HUDEP-2 (cell line): ENCODE measurements at regions not wholly inside any gene's neighbourhood (a gene's known extent, or its start where the extent isn't known, plus 50 kb on each side); places are given as distances from the start of the nearest gene placed in this dataset.
A peak's percentile ranks its signal among the peaks of the same experiment; 100 is the strongest.
"Not testable (repeated sequence)": the region's sequence is repeated elsewhere in the genome, so short reads cannot be mapped to it uniquely, and the experiment has no call there.

Experiments
- DNase-seq, 76 experiments: peaks; one replicate each; lab custom pipeline; 2025; ENCODE audit not compliant: unreplicated experiment in 76 of 76; lab: John Stamatoyannopoulos, UW

DNA sequence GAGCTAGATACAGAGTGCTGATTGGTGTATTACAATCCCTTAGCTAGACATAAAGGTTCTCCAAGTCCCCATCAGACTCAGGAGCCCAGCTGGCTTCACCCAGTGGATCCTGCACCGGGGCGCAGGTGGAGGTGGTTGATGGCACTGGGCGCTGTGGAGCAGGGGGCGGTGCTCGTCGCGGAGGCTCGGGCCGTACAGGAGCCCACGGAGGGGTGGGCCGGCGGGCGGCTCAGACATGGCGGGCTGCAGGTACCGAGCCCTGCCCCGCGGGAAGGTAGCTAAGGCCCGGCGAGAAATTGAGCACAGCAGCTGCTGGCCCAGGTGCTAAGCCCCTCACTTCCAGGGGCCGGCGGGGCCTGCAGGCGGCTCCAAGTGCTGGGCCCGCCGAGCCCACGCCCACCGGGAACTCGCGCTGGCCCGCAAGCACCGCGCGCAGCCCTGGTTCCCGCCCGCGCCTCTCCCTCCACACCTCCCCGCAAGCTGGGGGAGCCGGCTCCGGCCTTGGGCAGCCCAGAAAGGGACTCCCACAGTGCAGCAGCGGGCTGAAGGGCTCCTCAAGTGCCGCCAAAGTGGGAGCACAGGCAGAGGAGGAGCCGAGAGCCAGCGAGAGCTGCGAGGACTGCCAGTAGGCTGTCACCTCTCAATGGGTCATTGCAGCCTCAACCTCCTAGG lies 96.4 kb upstream of the MYO10 start:
- DNase-seq: not testable (repeated sequence)

DNA sequence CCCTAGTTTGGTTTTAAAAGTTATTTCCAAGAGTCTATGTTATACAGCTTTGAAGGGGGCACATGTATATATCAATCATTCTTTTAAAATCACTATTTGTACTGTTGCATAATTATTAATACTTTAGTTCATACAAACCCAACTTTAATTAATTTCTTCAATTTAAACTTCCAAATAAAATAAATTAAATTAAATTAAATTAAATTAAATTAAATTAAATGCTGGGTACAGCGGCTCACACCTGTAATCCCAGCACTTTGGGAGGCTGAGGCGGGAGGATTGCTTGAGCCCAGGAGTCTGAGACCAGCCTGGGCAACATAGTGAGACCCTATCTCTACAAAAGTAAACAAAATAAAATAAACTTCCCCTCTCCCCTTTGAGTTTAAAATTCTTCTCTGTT lies 98.9 kb upstream of the MYO10 start:
- DNase-seq: not testable (repeated sequence)

- DNase-seq: no peak
Measured at GRCh38 chr5:17037751-17038150, 101.7 kb upstream of the MYO10 start.

DNA sequence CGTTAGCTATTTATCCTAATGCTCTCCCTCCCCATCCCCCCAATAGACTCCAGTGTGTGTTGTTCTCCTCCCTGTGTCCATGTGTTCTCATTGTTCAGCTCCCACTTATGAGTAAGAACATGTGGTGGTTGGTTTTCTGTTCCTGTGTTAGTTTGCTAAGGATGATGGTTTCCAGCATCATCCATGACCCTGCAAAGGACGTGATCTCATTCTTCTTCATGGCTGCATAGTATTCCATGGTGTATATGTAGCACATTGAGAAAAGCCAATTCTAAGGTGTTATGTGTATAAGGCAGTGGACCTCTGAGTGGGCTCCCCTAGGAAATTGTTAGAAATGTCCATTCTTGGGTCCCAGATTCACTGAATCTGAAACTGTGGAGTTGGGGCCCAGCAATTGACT lies 103.1 kb upstream of the MYO10 start:
- DNase-seq: no peak

- DNase-seq: no peak
Measured at GRCh38 chr5:17042041-17042440, 106.0 kb upstream of the MYO10 start.

GRCh38 chr5:17046320-17046719 lies 110.2 kb upstream of the MYO10 start:
- no peak for DNase-seq

GRCh38 chr5:17050236-17050635 lies 114.1 kb upstream of the MYO10 start:
- DNase-seq: no peak

- no peak for DNase-seq
Measured at GRCh38 chr5:17054911-17055310, 118.8 kb upstream of the MYO10 start.

DNA sequence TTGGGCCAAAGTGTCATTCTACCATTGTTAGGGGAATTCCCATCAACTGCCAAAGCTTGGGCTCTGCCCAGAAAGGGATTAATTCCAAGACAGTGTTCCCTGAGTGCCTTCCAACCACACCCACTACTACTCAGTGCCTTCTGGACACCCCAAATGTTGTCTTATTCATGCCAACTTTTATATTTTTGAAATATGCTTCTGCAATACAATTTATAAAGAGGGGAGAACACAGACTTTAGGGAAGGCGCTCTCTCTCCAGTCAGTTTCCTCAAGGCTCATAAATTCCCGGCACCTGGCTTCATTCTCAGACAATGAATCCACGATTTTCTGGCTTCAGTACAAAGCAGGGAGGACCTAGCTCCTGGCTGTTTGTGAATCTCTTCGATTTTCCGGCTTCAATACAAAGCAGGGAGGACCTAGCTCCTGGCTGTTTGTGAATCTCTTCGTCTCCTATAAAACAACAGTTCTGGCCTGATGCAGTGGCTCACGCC lies 120.1 kb upstream of the MYO10 start:
- no peak for DNase-seq

GRCh38 chr5:17058438-17058837 lies 122.3 kb upstream of the MYO10 start:
- DNase-seq: no peak

DNA sequence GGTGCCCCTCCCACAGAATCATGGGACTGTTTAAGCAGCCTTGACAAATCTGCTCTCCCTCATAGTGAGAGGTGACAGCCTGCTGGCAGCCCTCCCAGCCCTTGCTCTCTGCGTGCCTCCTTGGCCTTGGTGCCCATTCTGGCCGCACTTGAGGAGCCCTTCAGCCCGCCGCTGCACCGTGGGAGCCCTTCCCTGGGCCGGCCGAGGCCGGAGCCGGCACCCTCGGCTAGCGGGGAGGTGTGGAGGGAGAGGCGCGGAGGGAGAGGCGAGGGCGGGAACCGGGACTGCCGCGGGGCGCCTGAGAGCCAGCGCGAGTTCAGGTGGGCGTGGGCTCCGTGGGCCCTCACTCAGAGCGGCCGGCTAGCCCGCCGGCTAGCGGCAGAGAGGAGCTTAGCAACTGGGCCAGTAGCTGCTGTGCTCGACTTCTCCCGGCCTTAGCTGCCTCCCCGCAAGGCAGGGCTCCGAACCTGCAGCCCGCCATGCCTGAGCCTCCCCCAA lies 125.9 kb upstream of the MYO10 start:
- DNase-seq: no peak

GRCh38 chr5:17062741-17063140 lies 126.7 kb upstream of the MYO10 start:
- DNase-seq: not testable (repeated sequence)

- no peak for DNase-seq
Measured at GRCh38 chr5:17064241-17064640, 128.2 kb upstream of the MYO10 start.

DNA sequence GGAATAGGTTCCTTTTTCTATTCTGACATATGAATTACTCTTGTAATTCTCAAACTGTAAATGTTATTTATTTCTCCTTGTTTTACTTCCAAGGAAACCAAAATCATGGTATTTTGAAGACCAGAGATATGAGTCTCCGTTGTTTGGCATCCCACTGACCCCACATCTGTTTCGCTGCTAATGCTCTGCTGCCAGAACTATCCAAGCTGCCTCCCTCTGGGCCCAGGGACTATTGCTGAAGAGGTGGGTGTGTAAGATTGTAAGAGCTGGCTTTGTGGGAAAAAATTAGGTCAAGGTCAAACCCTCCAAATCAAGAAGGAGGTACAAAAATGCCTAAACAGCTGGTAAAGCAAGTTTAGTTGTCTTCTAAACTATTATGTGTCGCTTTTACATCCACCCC lies 129.4 kb upstream of the MYO10 start:
- no peak for DNase-seq

DNA sequence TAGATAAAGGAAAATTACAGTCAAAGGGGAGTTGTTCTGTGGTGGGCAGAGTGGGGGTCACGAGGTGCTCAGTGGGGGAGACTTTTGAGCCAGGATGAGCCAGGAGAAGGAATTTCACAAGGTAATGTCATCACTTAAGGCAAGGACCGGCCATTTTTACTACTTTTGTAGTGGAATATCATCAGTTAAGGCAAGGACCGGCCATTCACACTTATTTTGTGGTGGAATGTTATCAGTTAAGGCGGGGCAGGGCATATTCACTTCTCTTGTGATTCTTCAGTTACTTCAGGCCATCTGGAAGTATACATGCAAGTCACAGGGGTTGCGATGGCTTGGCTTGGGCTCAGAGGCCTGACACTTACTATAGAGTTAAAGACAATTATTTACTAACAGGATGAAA lies 129.9 kb upstream of the MYO10 start:
- not testable (repeated sequence) for DNase-seq

GRCh38 chr5:17067657-17068392 lies 131.7 kb upstream of the MYO10 start:
- no peak for DNase-seq

DNA sequence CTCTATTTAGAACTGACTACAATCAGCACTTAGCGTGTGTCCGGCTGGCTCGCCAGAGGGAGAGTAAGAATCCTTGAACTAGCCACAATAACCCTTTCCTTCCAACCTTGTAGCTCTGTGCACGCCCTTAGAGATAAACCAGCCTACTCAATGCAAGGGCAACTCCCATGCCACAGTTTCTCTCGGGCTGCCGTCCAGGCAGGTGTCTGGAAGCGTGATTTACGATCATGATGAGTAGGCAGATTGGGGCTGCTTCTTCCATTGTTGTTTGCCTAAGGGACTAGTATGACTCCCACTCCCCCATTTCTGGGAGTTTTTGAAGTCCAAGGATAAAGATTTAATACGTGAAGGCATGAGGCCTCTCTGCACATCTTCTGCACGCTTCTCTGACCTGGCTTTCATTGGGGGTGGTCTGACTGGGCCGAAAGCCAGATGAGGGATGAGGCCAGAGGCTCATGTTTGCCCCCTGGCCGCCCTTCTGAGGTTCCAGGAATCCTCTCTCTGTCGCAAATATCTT lies 134.0 kb upstream of the MYO10 start:
- DNase-seq: peak in 1 of 76 experiments; percentile 1

GRCh38 chr5:17070647-17071046 lies 134.6 kb upstream of the MYO10 start:
- DNase-seq: no peak

DNA sequence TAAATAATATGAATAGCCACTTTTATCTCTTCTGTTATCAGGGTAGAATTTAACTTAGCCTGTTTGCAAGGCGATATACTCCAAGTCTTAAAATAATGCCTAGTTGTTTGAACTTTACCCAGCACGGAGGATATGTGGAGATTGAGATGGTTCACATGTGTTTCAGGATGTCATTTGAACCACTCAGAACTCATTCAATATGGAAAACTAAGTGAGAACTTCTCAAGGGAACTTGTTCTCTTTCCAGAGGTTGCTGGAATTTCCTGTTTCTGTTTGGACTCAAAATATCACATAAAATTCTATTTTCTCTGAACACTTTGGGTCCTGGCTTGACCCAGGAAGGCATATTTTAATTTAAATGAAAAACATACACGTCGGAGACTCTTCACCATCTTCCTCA lies 139.1 kb upstream of the MYO10 start:
- no peak for DNase-seq

- DNase-seq: no peak
Measured at GRCh38 chr5:17076272-17076671, 140.2 kb upstream of the MYO10 start.

DNA sequence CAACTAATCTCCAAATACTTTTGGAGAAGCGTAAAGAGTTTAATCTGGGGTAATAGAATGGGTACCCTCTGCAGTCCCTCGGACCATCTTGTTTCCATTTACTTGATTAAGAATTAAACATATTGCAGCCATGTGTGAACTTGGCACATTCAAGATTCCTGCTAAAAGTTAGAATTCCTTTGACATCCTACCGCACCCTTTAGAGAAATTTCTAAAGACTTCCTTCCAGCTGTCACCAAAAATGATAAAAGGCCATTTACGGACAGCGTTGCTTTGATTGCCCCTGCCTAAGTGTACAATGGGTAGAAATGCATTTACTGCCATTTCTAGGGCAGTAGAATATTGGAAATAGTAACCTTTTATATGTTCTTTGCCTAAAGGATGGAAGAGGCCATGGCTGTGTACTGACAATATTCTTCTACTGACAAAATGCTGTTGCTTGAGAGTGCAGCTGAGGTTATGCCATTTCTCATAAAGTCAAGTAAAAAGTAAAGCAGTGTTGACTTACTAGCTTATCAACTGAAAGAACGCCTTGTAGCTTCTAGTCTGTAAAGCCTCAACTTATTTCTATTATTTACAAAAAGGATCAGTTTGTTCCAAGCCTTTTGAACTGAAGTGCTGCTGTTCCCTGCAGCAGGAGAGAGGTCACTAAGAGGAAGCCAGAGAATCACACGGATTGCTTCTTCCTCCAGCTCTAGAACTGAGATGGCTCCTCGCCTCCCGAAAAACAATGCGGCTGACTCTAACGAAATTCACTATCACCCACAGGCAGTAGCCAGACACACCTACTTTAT lies 139.8 kb upstream of the BASP1 start:
- no peak for DNase-seq
